ENCODE measurements at regions not wholly inside any gene's neighbourhood (a gene's known extent, or its start where the extent isn't known, plus 50 kb on each side); places are given as distances from the start of the nearest gene placed in this dataset.
A peak's percentile ranks its signal among the peaks of the same experiment; 100 is the strongest.

DNA sequence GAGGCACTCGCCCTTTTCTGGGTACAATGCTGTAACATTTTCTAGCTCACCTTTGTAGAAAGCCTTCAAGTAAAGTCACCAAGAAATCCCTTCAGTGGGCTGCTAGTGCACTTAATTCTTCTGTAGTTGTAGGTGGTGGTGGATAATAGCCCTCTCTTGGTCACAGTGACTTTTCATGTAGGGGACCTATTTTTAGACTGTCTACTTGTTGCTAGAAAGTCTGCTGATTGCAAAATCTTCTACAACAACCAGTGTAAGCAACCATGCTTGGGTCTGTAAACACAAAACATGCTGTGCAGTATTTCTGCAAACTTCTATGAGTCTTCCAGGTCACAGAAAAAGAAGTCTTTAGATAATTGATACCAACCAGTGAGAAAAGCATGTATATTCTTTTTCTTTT, 55.6 kb downstream of the PBDC1 start:
- DNase-seq, result no peak

DNA sequence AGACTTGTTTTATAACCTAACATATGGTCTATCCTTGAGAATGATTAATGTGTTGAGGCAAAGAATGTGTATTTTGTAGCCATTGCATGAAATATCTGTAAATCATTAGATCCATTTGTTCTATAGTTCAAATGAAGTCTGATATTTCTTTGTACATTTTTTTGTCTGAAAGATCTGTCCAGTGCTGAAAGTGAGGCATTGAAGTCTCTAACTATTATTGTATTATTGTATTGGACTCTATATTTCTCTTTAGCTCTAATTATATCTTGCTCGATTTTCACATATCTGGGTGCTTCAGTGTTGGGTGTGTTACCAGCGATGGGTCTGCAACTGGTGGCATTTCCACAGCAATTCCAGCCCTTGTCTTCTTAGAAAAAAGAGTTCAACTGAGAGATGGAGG, 76.0 kb downstream of the PBDC1 start:
- DNase-seq, result no peak

DNA sequence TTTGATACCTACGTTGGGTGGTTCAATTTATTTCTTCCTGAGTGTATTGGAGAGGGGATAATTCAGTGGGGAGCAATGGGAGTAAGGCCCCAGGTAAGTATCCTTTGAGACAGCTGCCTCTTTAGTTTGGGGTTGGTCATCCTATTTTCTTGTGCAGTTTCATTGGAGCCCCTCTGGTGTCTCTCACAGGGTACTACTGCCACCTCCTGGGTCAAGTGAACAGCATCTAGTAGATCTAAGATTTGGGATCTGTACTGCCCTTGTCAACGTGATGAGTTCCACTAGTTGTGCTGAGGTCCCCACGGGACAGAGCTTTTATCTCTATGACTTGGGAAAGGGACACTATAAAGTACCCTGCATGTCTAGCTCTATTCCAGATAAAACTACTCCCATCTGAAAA, 80.6 kb downstream of the PBDC1 start:
- DNase-seq, result peak; percentile 14

DNA sequence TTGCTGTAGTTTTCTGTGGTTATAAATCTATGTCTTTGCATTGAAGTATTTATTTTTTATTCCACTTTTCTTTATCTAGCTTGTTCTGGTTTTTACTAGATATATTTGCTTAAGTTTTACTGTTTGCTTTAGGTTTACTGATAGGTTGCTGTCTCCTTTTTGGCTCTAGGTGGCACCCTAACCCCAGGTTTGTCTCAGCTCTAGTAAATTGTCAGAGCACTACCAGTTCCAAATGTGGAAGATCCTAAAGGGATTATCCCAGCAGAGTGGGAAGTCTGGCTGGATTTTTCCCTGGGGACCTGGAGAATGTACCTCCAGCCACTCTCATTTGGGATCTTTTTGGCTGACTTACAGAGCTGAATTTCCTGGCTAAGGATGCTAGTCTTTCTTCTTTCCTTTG, 106.1 kb downstream of the PBDC1 start:
- DNase-seq, result peak; percentile 54
